A549 (cell line): ENCODE measurements at regions not wholly inside any gene's neighbourhood (a gene's known extent, or its start where the extent isn't known, plus 50 kb on each side); places are given as distances from the start of the nearest gene placed in this dataset.

ENCODE experiments used
- ATAC-seq, 2 experiments: fragments of 200-7000 bp in 1 of 2; fragments of >200 bp in 1 of 2; cut with Nextera tagmentation in 1 of 2; cut with Tn5 transposase in 1 of 2; 3 replicates each; pipeline versions ENCODE4 v1.8.0 to v1.9.1; 2018 to 2020; ENCODE audit warnings: mild to moderate bottlenecking in 1 of 2, moderate library complexity in 1 of 2
- CTCF ChIA-PET: fragments of 300-600 bp; sonication (Branson Sonifier 250); formaldehyde crosslinking; extraction: SDS; loops from one replicate; lab custom pipeline; 2021; ENCODE audit warnings: antibody characterized with exemption, inconsistent platforms; lab: Yijun Ruan, JAX
- POLR2A ChIA-PET: fragments of 350-600 bp; formaldehyde crosslinking; extraction: SDS; loops from one replicate; lab custom pipeline; 2021; ENCODE audit warnings: antibody characterized with exemption, inconsistent platforms; lab: Yijun Ruan, JAX
- DNase-seq, 2 experiments: peaks; one replicate each; pipeline versions ENCODE4 v3.0.0 to v3.0.0-alpha.2; 2011 to 2016; ENCODE audit warnings: low read depth in 1 of 2, low spot score in 1 of 2
- FAIRE-seq: peaks from 2 replicates; lab custom pipeline; 2011; peaks lifted over from hg19 to GRCh38; lab: Jason Lieb, UNC
- H3K27ac ChIP-seq, 2 experiments: fragments of >200 bp; sonication (Bioruptor Twin); formaldehyde crosslinking; 3 replicates each; pipeline ENCODE4 v1.5.1; 2016 to 2017
- H3K4me1 ChIP-seq: fragments of >200 bp; sonication (Bioruptor Twin); formaldehyde crosslinking; 3 replicates; pipeline ENCODE4 v1.6.1; 2016
- H3K4me2 ChIP-seq: fragments of >200 bp; sonication (Bioruptor Twin); formaldehyde crosslinking; 3 replicates; pipeline ENCODE4 v1.6.1; 2016
- H3K4me3 ChIP-seq: fragments of >200 bp; sonication (Bioruptor Twin); formaldehyde crosslinking; 3 replicates; pipeline ENCODE4 v1.5.1; 2016
- H3K9me3 ChIP-seq: fragments of >200 bp; sonication (Bioruptor Twin); formaldehyde crosslinking; 3 replicates; pipeline ENCODE4 v1.6.1; 2016
- BCL3 ChIP-seq: fragments of >200 bp; sonication (Bioruptor Twin); formaldehyde crosslinking; IDR thresholded peaks from 3 replicates; pipeline ENCODE4 v1.6.1; 2016
- CBX2 ChIP-seq: fragments of 200-600 bp; sonication (generic); IDR thresholded peaks from 2 replicates; pipeline ENCODE4 v1.6.1; 2016; ENCODE audit warnings: low read depth, mild to moderate bottlenecking, borderline replicate concordance
- CHD4 ChIP-seq: fragments of 200-600 bp; sonication (generic); IDR thresholded peaks from 2 replicates; pipeline ENCODE4 v1.6.1; 2016; ENCODE audit warnings: antibody characterized with exemption, mild to moderate bottlenecking, borderline replicate concordance
- CTCF ChIP-seq: fragments of >200 bp; sonication (Bioruptor Twin); formaldehyde crosslinking; IDR thresholded peaks from 3 replicates; pipeline ENCODE4 v1.5.1; 2016
- EHMT2 ChIP-seq: fragments of 200-600 bp; sonication (generic); IDR thresholded peaks from 2 replicates; pipeline ENCODE4 v1.6.1; 2016; ENCODE audit warnings: antibody characterized with exemption, low read depth, mild to moderate bottlenecking, moderate library complexity
- FOSB ChIP-seq: fragments of 250-450 bp; sonication (Bioruptor Pico); IDR thresholded peaks from 2 replicates; pipeline ENCODE4 v1.5.0; 2020; ENCODE audit warnings: mild to moderate bottlenecking, moderate library complexity
- FOSL2 ChIP-seq, 2 experiments: fragments of 450-650 bp in 1 of 2; fragments of >200 bp in 1 of 2; sonication (Bioruptor Twin) in 1 of 2; formaldehyde crosslinking; IDR thresholded peaks; 2 replicates each; pipeline versions ENCODE4 v1.5.0 to v1.6.1; 2016 to 2020; ENCODE audit warnings: mild to moderate bottlenecking in 1 of 2, moderate library complexity in 1 of 2
- FOXS1 ChIP-seq: fragments of 250-450 bp; sonication (Bioruptor Pico); IDR thresholded peaks from 2 replicates; pipeline ENCODE4 v1.5.0; 2020; ENCODE audit warnings: mild to moderate bottlenecking, moderate library complexity
- HDAC2 ChIP-seq: fragments of 200-600 bp; sonication (generic); IDR thresholded peaks from 2 replicates; pipeline ENCODE4 v1.6.1; 2016
- HEYL ChIP-seq: fragments of 250-450 bp; sonication (Bioruptor Pico); IDR thresholded peaks from 2 replicates; pipeline ENCODE4 v1.8.0; 2021; ENCODE audit warnings: mild to moderate bottlenecking, moderate library complexity
- HMGXB4 ChIP-seq: fragments of 250-450 bp; sonication (Bioruptor Pico); IDR thresholded peaks from 2 replicates; pipeline ENCODE4 v1.5.0; 2021; ENCODE audit warnings: mild to moderate bottlenecking, moderate library complexity, borderline replicate concordance
- HOXA7 ChIP-seq: fragments of 250-450 bp; sonication (Bioruptor Pico); IDR thresholded peaks from 2 replicates; pipeline ENCODE4 v1.5.0; 2020; ENCODE audit warnings: mild to moderate bottlenecking, moderate library complexity
- JUNB ChIP-seq: fragments of >200 bp; sonication (Bioruptor Twin); formaldehyde crosslinking; IDR thresholded peaks from 2 replicates; pipeline ENCODE4 v1.6.1; 2016
- MAFK ChIP-seq: fragments of 450-650 bp; IDR thresholded peaks from 2 replicates; pipeline ENCODE4 v1.6.1; 2014; ENCODE audit not compliant: partially characterized antibody
- MAX ChIP-seq: IDR thresholded peaks from 2 replicates; pipeline ENCODE4 v1.6.1; 2012
- MAZ ChIP-seq: fragments of 150-350 bp; IDR thresholded peaks from 2 replicates; pipeline ENCODE4 v1.6.1; 2014; ENCODE audit warnings: antibody characterized with exemption, low read depth, low read length, borderline replicate concordance
- MYC ChIP-seq: IDR thresholded peaks from 2 replicates; pipeline ENCODE4 v1.6.1; 2012; ENCODE audit warnings: mild to moderate bottlenecking, inconsistent platforms, low read length, improper control_type of control experiment, borderline replicate concordance
- NFE2L2 ChIP-seq: fragments of 150-350 bp; conservative IDR thresholded peaks from 2 replicates; pipeline ENCODE4 v1.6.1; 2014; ENCODE audit warnings: low read length
- NR3C1 ChIP-seq: fragments of >200 bp; sonication (Bioruptor Twin); formaldehyde crosslinking; IDR thresholded peaks from 3 replicates; pipeline ENCODE4 v1.6.1; 2017
- POLR2A ChIP-seq: IDR thresholded peaks from 2 replicates; pipeline ENCODE4 v1.6.1; 2012; ENCODE audit warnings: mild to moderate bottlenecking, low read length
- POLR2AphosphoS2 ChIP-seq: conservative IDR thresholded peaks from 2 replicates; pipeline ENCODE4 v1.6.1; 2012; ENCODE audit warnings: low read length, improper control_type of control experiment, inconsistent platforms
- RAD21 ChIP-seq, 2 experiments: fragments of >200 bp in 1 of 2; sonication (Bioruptor Twin) in 1 of 2; formaldehyde crosslinking in 1 of 2; IDR thresholded peaks in 1 of 2; conservative IDR thresholded peaks in 1 of 2; 2 replicates in 1 of 2; 3 replicates in 1 of 2; pipeline ENCODE4 v1.6.1; 2012 to 2018; ENCODE audit warnings: inconsistent platforms in 1 of 2
- RNF2 ChIP-seq: fragments of 200-600 bp; sonication (generic); IDR thresholded peaks from 2 replicates; pipeline ENCODE4 v1.6.1; 2016; ENCODE audit warnings: low read depth, mild to moderate bottlenecking, antibody characterized with exemption, moderate library complexity, borderline replicate concordance
- SREBF2 ChIP-seq: fragments of 450-650 bp; IDR thresholded peaks from 2 replicates; pipeline ENCODE4 v1.6.1; 2014; ENCODE audit warnings: mild to moderate bottlenecking, moderate library complexity
- TFCP2L1 ChIP-seq: fragments of 250-450 bp; sonication (Bioruptor Pico); IDR thresholded peaks from 2 replicates; pipeline ENCODE4 v1.5.0; 2021; ENCODE audit warnings: mild to moderate bottlenecking
- ZC3H11A ChIP-seq: fragments of 450-650 bp; IDR thresholded peaks from 2 replicates; pipeline ENCODE4 v1.6.1; 2014; ENCODE audit warnings: antibody characterized with exemption, mild to moderate bottlenecking
- ZFP36 ChIP-seq: fragments of 450-650 bp; IDR thresholded peaks from 2 replicates; pipeline ENCODE4 v1.6.1; 2014; ENCODE audit warnings: borderline replicate concordance; ENCODE audit not compliant: partially characterized antibody
- ZSCAN20 ChIP-seq: fragments of 250-450 bp; sonication (Bioruptor Pico); IDR thresholded peaks from 2 replicates; pipeline ENCODE4 v1.8.0; 2022; ENCODE audit warnings: mild to moderate bottlenecking, moderate library complexity
- WGBS: methylation state at CpG from one replicate; pipeline ENCODE4 v1.1.6; 2017; ENCODE audit errors: missing lambda C conversion rate; 5-methylcytosine and 5-hydroxymethylcytosine counted together

GRCh38 chr1:228979774-228980173, 244.5 kb downstream of the RHOU start:
- POLR2A ChIA-PET: no interaction called here
- H3K4me1 ChIP-seq: no peaks in the 10 kb centered on the region
- CTCF ChIA-PET: interaction anchor here (0.6 to 1.0 kb wide), 2 partner anchors 14 to 74 kb away, joined by 3 read pairs; no protein-coding TSS in a partner anchor
- no peaks in the 10 kb centered on the region for H3K9me3 ChIP-seq
- DNase-seq (no peak), ATAC-seq (no peak), FAIRE-seq (no peak)
- H3K4me2 ChIP-seq: no peak overlapping the region
- H3K4me3 ChIP-seq: no peak overlapping the region
- H3K27ac ChIP-seq: no peak overlapping the region
- TF ChIP-seq ZSCAN20 (CRISPR knock-in tag): no peak
- no peak for TF ChIP-seq HEYL (CRISPR knock-in tag)
- TF ChIP-seq EHMT2: no peak
- TF ChIP-seq CHD4: no peak
- TF ChIP-seq NR3C1: no peak
- TF ChIP-seq POLR2AphosphoS2: no peak
- no peak for TF ChIP-seq RAD21 (conservative IDR thresholded peaks at IDR 0.05 in 1 of 2, IDR thresholded peaks at IDR 0.05 in 1 of 2)
- no peak for TF ChIP-seq TFCP2L1 (CRISPR knock-in tag)
- no peak for TF ChIP-seq NFE2L2
- TF ChIP-seq FOSB (CRISPR knock-in tag): no peak
- no peak for TF ChIP-seq POLR2A
- no peak for TF ChIP-seq ZC3H11A
- TF ChIP-seq BCL3: no peak
- no peak for TF ChIP-seq HDAC2
- TF ChIP-seq MYC: no peak
- TF ChIP-seq RNF2: no peak
- TF ChIP-seq JUNB: no peak
- TF ChIP-seq HMGXB4: no peak
- no peak for TF ChIP-seq MAX
- no peak for TF ChIP-seq CBX2
- 82% methylated on average over 6 of the region's 6 CpGs for WGBS

- ATAC-seq (no peak), DNase-seq (no peak)
- no peaks in the 10 kb centered on the region for H3K9me3 ChIP-seq
- CTCF ChIA-PET: interaction anchor here (0.6 kb wide), 1 partner anchor 74 kb away, joined by 3 read pairs; no protein-coding TSS in a partner anchor
- TF ChIP-seq CTCF (no peak), MAZ (no peak), MYC (no peak), HDAC2 (no peak), RNF2 (no peak), FOSL2 (IDR thresholded peaks at IDR 0.05) (no peak), FOSL2 (CRISPR knock-in tag; IDR thresholded peaks at IDR 0.05) (no peak), CBX2 (no peak), BCL3 (no peak), ZC3H11A (no peak), HEYL (CRISPR knock-in tag) (no peak), HOXA7 (CRISPR knock-in tag) (no peak), ZFP36 (no peak), RAD21 (conservative IDR thresholded peaks at IDR 0.05 in 1 of 2, IDR thresholded peaks at IDR 0.05 in 1 of 2) (no peak), FOXS1 (CRISPR knock-in tag) (no peak), MAFK (no peak), SREBF2 (no peak)
- TF ChIP-seq, all 56 proteins: peak for 0
- no peak for FAIRE-seq
- H3K27ac ChIP-seq: no peak overlapping the region
- H3K4me1 ChIP-seq: no peaks in the 10 kb centered on the region
- 83% methylated on average over 9 of the region's 9 CpGs for WGBS
- no peak overlapping the region for H3K4me2 ChIP-seq
- no peak overlapping the region for H3K4me3 ChIP-seq
- POLR2A ChIA-PET: no interaction called here
Measured at GRCh38 chr1:228980232-228980937, 245.1 kb downstream of the RHOU start.
